NCI-H2107 treated with DMSO at 0.1 percent for 48 hours (cell line): ENCODE measurements at regions not wholly inside any gene's neighbourhood (a gene's known extent, or its start where the extent isn't known, plus 50 kb on each side); places are given as distances from the start of the nearest gene placed in this dataset.

ENCODE experiments used
- DNase-seq: peaks from one replicate; lab custom pipeline; 2025; ENCODE audit not compliant: unreplicated experiment; lab: John Stamatoyannopoulos, UW

- peak; percentile 10 for DNase-seq
These were observed 138.3 kb upstream of the ID2 start for GRCh38 chr2:8543383-8544170.

GRCh38 chr2:8544171-8544785 lies 137.6 kb upstream of the ID2 start:
- no peak for DNase-seq

GRCh38 chr2:8544786-8545694 lies 136.8 kb upstream of the ID2 start:
- peak; percentile 39 for DNase-seq

GRCh38 chr2:8545695-8546611 lies 135.9 kb upstream of the ID2 start:
- no peak for DNase-seq

GRCh38 chr2:8546612-8547283 lies 135.1 kb upstream of the ID2 start:
- DNase-seq = no peak

GRCh38 chr2:8547284-8548064 lies 134.4 kb upstream of the ID2 start:
- no peak for DNase-seq

- DNase-seq = no peak
These were observed 133.7 kb upstream of the ID2 start for GRCh38 chr2:8548065-8548618.

GRCh38 chr2:8548619-8549150 lies 133.2 kb upstream of the ID2 start:
- no peak for DNase-seq

GRCh38 chr2:8549273-8549922 lies 132.5 kb upstream of the ID2 start:
- peak; percentile 57 for DNase-seq

GRCh38 chr2:8549942-8550341 lies 131.9 kb upstream of the ID2 start:
- DNase-seq = no peak

- DNase-seq = no peak
These were observed 131.4 kb upstream of the ID2 start for GRCh38 chr2:8550481-8550880.

- no peak for DNase-seq
These were observed 130.8 kb upstream of the ID2 start for GRCh38 chr2:8550937-8551621.

GRCh38 chr2:8551622-8552074 lies 130.2 kb upstream of the ID2 start:
- no peak for DNase-seq

GRCh38 chr2:8552293-8552801 lies 129.5 kb upstream of the ID2 start:
- DNase-seq = no peak

GRCh38 chr2:8553643-8554042 lies 128.2 kb upstream of the ID2 start:
- DNase-seq = no peak

- no peak for DNase-seq
These were observed 127.5 kb upstream of the ID2 start for GRCh38 chr2:8554296-8554806.

GRCh38 chr2:8555543-8555942 lies 126.3 kb upstream of the ID2 start:
- no peak for DNase-seq
